Endothelial cell of umbilical vein (primary cell): ENCODE measurements at regions not wholly inside any gene's neighbourhood (a gene's known extent, or its start where the extent isn't known, plus 50 kb on each side); places are given as distances from the start of the nearest gene placed in this dataset.

Source experiments
- BruUV-seq: library from RNA; stranded (reverse); fragments of 400-500 nt; replicated peaks from 2 replicates; lab custom pipeline; 2021; lab: Mats Ljungman, UMichigan
- CTCF ChIA-PET: fragments of 300-600, 350-600 bp; sonication (Branson Sonifier 250); formaldehyde crosslinking; loops from one replicate; lab custom pipeline; 2021; ENCODE audit warnings: antibody characterized with exemption, inconsistent platforms; lab: Charles Lee
- POLR2A ChIA-PET: fragments of 300-600, 350-600 bp; sonication (Branson Sonifier 250); formaldehyde crosslinking; loops from one replicate; lab custom pipeline; 2021; ENCODE audit warnings: antibody characterized with exemption, inconsistent platforms; lab: Charles Lee
- DNase-seq: peaks from one replicate; pipeline ENCODE4 v3.0.0-alpha.2; 2011; ENCODE audit warnings: low read depth, low spot score
- FAIRE-seq: peaks from 2 replicates; lab custom pipeline; 2011; peaks lifted over from hg19 to GRCh38; lab: Jason Lieb, UNC
- H2AFZ ChIP-seq: 2 replicates; pipeline ENCODE4 v1.6.0; 2012; ENCODE audit warnings: low read depth, low read length, control low read depth, inconsistent platforms
- H3K27ac ChIP-seq: 2 replicates; pipeline ENCODE4 v1.5.1; 2011; ENCODE audit warnings: low read depth, mild to moderate bottlenecking, control low read depth, low read length, moderate library complexity; ENCODE audit not compliant: insufficient read depth
- H3K27me3 ChIP-seq, 2 experiments: 2 replicates each; pipeline versions ENCODE4 v1.6.0 to v1.6.1; 2011; ENCODE audit warnings: low read length in 2 of 2, mixed read lengths in 1 of 2; ENCODE audit not compliant: control insufficient read depth in 2 of 2, insufficient read depth in 2 of 2
- H3K36me3 ChIP-seq, 2 experiments: 2 replicates in 1 of 2; 3 replicates in 1 of 2; pipeline ENCODE4 v1.5.1; 2011; ENCODE audit warnings: low read length in 2 of 2, mild to moderate bottlenecking in 1 of 2, moderate library complexity in 1 of 2; ENCODE audit not compliant: control insufficient read depth in 2 of 2, insufficient read depth in 2 of 2; ENCODE audit errors: extremely low read depth in 1 of 2
- H3K4me1 ChIP-seq: 3 replicates; pipeline ENCODE4 v1.5.1; 2011; ENCODE audit warnings: mild to moderate bottlenecking, low read length; ENCODE audit not compliant: control insufficient read depth, insufficient read depth; ENCODE audit errors: extremely low read depth
- H3K4me2 ChIP-seq: 2 replicates; pipeline ENCODE4 v1.6.1; 2011; ENCODE audit warnings: low read length, control low read depth, mixed read lengths; ENCODE audit not compliant: insufficient read depth
- H3K4me3 ChIP-seq, 3 experiments: fragments of 200-600 bp in 1 of 3; sonication (generic), shearing (Covaris generic) in 1 of 3; replicated peaks in 1 of 3; 2 replicates each; pipeline ENCODE4 v1.5.1; 2011 to 2016; ENCODE audit warnings: control low read depth in 3 of 3, low read length in 3 of 3, mild to moderate bottlenecking in 2 of 3, inconsistent platforms in 1 of 3, low read depth in 1 of 3, moderate library complexity in 1 of 3; ENCODE audit not compliant: insufficient read depth in 1 of 3
- H3K79me2 ChIP-seq: 2 replicates; pipeline ENCODE4 v1.6.0; 2012; ENCODE audit warnings: low read length, inconsistent platforms; ENCODE audit not compliant: control insufficient read depth, insufficient read depth
- H3K9ac ChIP-seq: replicated peaks from 2 replicates; pipeline ENCODE3; 2011; ENCODE audit warnings: low read length, control low read depth; ENCODE audit not compliant: insufficient read depth; ENCODE audit errors: extremely low read depth
- H3K9me1 ChIP-seq: replicated peaks from 3 replicates; pipeline ENCODE4 v1.6.0; 2011; ENCODE audit warnings: mild to moderate bottlenecking, low read length; ENCODE audit not compliant: control insufficient read depth, insufficient read depth; ENCODE audit errors: extremely low read depth
- H3K9me3 ChIP-seq: replicated peaks from 2 replicates; pipeline ENCODE4 v1.5.1; 2012; ENCODE audit warnings: low read length, inconsistent platforms; ENCODE audit not compliant: control insufficient read depth, insufficient read depth
- H4K20me1 ChIP-seq: replicated peaks from 2 replicates; pipeline ENCODE3; 2011; ENCODE audit warnings: mild to moderate bottlenecking, low read length; ENCODE audit not compliant: control insufficient read depth, insufficient read depth; ENCODE audit errors: extremely low read depth
- EZH2 ChIP-seq: IDR thresholded peaks from 2 replicates; pipeline ENCODE4 v1.6.1; 2012; ENCODE audit warnings: borderline replicate concordance, low read depth, mild to moderate bottlenecking, moderate library complexity, low read length, inconsistent platforms; ENCODE audit not compliant: severe bottlenecking
- FOS ChIP-seq: IDR thresholded peaks from 2 replicates; pipeline ENCODE4 v1.6.1; 2011; ENCODE audit warnings: mild to moderate bottlenecking, low read length, moderate library complexity, borderline replicate concordance; ENCODE audit not compliant: insufficient read depth
- GATA2 ChIP-seq: IDR thresholded peaks from 2 replicates; pipeline ENCODE4 v1.7.0; 2011; ENCODE audit warnings: low read depth, mild to moderate bottlenecking, moderate library complexity, mixed read lengths, low read length; ENCODE audit not compliant: insufficient read length, insufficient read depth
- JUN ChIP-seq: IDR thresholded peaks from 2 replicates; pipeline ENCODE4 v1.6.1; 2011; ENCODE audit warnings: borderline replicate concordance, low read depth; ENCODE audit not compliant: insufficient read length, insufficient read depth
- MYC ChIP-seq: IDR thresholded peaks from one replicate; pipeline ENCODE4 v1.6.1; 2011; ENCODE audit warnings: mild to moderate bottlenecking, low read depth, low read length
- POLR2A ChIP-seq: IDR thresholded peaks from 2 replicates; pipeline ENCODE4 v1.6.1; 2012; ENCODE audit warnings: low read depth, mild to moderate bottlenecking, control low read depth, low read length
- POLR2AphosphoS5 ChIP-seq: IDR thresholded peaks from 2 replicates; pipeline ENCODE4 v1.6.1; 2012; ENCODE audit warnings: low read depth, mild to moderate bottlenecking, control low read depth, low read length, moderate library complexity; ENCODE audit not compliant: insufficient read depth
- dilution Hi-C: fragments of 300-500 bp; cut with MboI; formaldehyde crosslinking; loops from one replicate; pipeline ENCODE4 v1.15.0; 2019; ENCODE audit warnings: low sequenced_read_pairs; ENCODE audit not compliant: extremely low pct_ligation_motif_present
- intact Hi-C: fragments of 100-400 bp; cut with micrococcal nuclease; formaldehyde crosslinking; loops from one replicate; pipeline ENCODE4 v1.10.0; 2022
- TF ChIP-seq, protein P1 (sequence below): IDR thresholded peaks from 2 replicates; pipeline ENCODE4 v1.6.1; 2011; ENCODE audit not compliant: insufficient read depth, insufficient read length
- TF ChIP-seq, protein P2 (sequence below), 2 donors: IDR thresholded peaks; 1 replicate in 1 of 2; 2 replicates in 1 of 2; pipeline ENCODE4 v1.5.1; 2011; ENCODE audit warnings: low read length in 2 of 2, mild to moderate bottlenecking in 2 of 2, moderate library complexity in 2 of 2, control low read depth in 1 of 2, inconsistent platforms in 1 of 2, low read depth in 1 of 2; ENCODE audit not compliant: insufficient read depth in 1 of 2; ENCODE audit errors: extremely low read depth in 1 of 2

DNA sequence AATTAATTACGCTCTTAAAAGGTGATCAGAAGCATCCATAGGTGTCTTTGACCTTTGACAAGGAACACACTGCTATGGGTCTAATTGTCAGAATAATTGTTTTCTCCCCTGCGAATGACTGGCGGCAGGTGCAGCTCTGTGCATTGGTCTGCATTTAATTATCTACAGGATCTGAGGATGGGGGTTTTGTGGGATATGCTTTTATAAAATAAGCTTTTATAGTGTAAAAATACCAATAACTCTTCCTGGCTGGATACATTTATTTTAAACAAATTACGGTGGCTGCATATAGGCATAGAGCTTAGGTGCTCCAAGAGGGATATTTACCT, 201.6 kb upstream of the RGMA start:
- Histone ChIP-seq H4K20me1 (no peaks in the 10 kb centered on the region), H2AFZ (no peak overlapping the region), H3K27ac (no peak overlapping the region), H3K9me1 (no peaks in the 10 kb centered on the region), H3K79me2 (no peaks in the 10 kb centered on the region), H3K36me3 (no peaks in the 10 kb centered on the region), H3K9me3 (peaks cover 2% of the 10 kb centered on the region), H3K4me2 (no peak overlapping the region), H3K4me3 (no peak overlapping the region), H3K27me3 (no peaks in the 10 kb centered on the region), H3K9ac (no peak overlapping the region), H3K4me1 (no peaks in the 10 kb centered on the region)
- intact Hi-C loops: no loop called here
- ChIA-PET CTCF (no interaction called here), POLR2A (no interaction called here)
- TF ChIP-seq POLR2AphosphoS5: no peak
- no peak for TF ChIP-seq POLR2A
- TF ChIP-seq EZH2: no peak
- TF ChIP-seq MYC: no peak
- TF ChIP-seq GATA2: no peak
- TF ChIP-seq FOS: no peak
- TF ChIP-seq JUN: no peak
- TF ChIP-seq, protein P1, sequence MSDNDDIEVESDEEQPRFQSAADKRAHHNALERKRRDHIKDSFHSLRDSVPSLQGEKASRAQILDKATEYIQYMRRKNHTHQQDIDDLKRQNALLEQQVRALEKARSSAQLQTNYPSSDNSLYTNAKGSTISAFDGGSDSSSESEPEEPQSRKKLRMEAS: no peak
- no peak for DNase-seq
- no TSS peak for BruUV-seq
- dilution Hi-C loops: no loop called here
- no peak for FAIRE-seq

DNA sequence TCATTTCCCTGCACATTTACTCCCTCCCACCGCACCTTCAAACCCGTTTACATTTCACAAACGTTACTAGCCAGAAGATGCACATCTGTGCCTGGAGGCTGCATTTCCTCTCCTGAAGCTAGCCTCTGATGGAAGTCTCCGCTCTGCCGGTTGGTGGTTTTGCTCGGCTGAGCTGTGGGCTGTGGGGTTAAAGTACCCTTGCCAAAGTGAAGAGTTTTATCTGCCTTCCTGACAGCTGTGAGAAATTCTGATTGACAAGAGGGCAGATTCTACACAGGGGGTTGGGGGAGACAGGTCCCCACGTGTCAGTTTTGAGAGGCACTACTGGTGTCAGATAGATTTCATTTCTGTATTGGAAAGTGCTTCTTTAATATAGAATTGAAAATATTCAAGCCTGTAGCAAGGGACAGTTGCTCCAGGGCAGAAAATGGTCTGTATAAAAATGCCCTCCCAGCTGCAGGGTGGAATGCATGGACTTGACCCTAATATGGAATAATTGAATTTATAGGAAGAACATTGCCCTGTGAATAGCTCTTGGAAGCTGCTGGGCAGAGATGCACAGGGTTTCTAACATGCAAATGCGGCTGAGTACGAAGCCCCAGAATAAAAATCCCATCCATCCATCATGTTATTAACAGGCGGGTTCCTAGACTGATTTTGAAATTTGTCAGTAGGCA, 201.1 kb upstream of the RGMA start:
- Histone ChIP-seq H3K4me1 (no peaks in the 10 kb centered on the region), H2AFZ (no peak overlapping the region), H3K79me2 (no peaks in the 10 kb centered on the region), H3K36me3 (no peaks in the 10 kb centered on the region), H3K9me3 (peaks cover 2% of the 10 kb centered on the region), H3K9ac (no peak overlapping the region), H3K4me3 (no peak overlapping the region), H3K27me3 (no peaks in the 10 kb centered on the region), H3K27ac (no peak overlapping the region), H3K9me1 (no peaks in the 10 kb centered on the region), H4K20me1 (no peaks in the 10 kb centered on the region), H3K4me2 (no peak overlapping the region)
- BruUV-seq: no TSS peak
- DNase-seq (no peak), FAIRE-seq (no peak)
- dilution Hi-C loops (no loop called here), intact Hi-C loops (no loop called here)
- ChIA-PET POLR2A (no interaction called here), CTCF (no interaction called here)
- TF ChIP-seq JUN: no peak
- TF ChIP-seq, protein P2, sequence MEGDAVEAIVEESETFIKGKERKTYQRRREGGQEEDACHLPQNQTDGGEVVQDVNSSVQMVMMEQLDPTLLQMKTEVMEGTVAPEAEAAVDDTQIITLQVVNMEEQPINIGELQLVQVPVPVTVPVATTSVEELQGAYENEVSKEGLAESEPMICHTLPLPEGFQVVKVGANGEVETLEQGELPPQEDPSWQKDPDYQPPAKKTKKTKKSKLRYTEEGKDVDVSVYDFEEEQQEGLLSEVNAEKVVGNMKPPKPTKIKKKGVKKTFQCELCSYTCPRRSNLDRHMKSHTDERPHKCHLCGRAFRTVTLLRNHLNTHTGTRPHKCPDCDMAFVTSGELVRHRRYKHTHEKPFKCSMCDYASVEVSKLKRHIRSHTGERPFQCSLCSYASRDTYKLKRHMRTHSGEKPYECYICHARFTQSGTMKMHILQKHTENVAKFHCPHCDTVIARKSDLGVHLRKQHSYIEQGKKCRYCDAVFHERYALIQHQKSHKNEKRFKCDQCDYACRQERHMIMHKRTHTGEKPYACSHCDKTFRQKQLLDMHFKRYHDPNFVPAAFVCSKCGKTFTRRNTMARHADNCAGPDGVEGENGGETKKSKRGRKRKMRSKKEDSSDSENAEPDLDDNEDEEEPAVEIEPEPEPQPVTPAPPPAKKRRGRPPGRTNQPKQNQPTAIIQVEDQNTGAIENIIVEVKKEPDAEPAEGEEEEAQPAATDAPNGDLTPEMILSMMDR (IDR thresholded peaks at IDR 0.05; ENCODE audit: extremely low read depth in 1 of 2, insufficient read depth in 1 of 2, low read depth in 1 of 2, low read length in 2 of 2): no peak
- TF ChIP-seq POLR2AphosphoS5: no peak
- TF ChIP-seq, protein P1: no peak
- TF ChIP-seq FOS: no peak
- TF ChIP-seq GATA2: no peak
- TF ChIP-seq POLR2A: no peak
- no peak for TF ChIP-seq MYC
- no peak for TF ChIP-seq EZH2
